K562 (cell line): ENCODE measurements at regions not wholly inside any gene's neighbourhood (a gene's known extent, or its start where the extent isn't known, plus 50 kb on each side); places are given as distances from the start of the nearest gene placed in this dataset.

Source experiments
- ATAC-seq: fragments of 200-7000 bp; cut with Tn5 transposase; 3 replicates; pipeline ENCODE4 v1.9.1; 2020; ENCODE audit warnings: moderate library complexity
- BruUV-seq: library from RNA; stranded (reverse); fragments of 400-500 nt; replicated peaks from 2 replicates; lab custom pipeline; 2021; lab: Mats Ljungman, UMichigan
- CTCF ChIA-PET: fragments of 300-600 bp; formaldehyde crosslinking; extraction: SDS; loops from one replicate; lab custom pipeline; 2021; ENCODE audit warnings: low intra/inter-chr PET ratio; lab: Yijun Ruan, JAX
- POLR2A ChIA-PET: fragments of 300-600, 350-650 bp; sonication (Branson Sonifier 250); formaldehyde crosslinking; extraction: SDS; loops from one replicate; lab custom pipeline; 2021; ENCODE audit warnings: antibody characterized with exemption, inconsistent platforms; lab: Yijun Ruan, JAX
- DNase-seq, 4 experiments: peaks; one replicate each; pipeline versions ENCODE4 v3.0.0 to v3.0.0-alpha.2; 2011 to 2018; ENCODE audit warnings: low spot score in 3 of 4, mixed read lengths in 3 of 4; ENCODE audit errors: extremely low read depth in 1 of 4
- FAIRE-seq: peaks from 2 replicates; lab custom pipeline; 2011; peaks lifted over from hg19 to GRCh38; lab: Jason Lieb, UNC
- H2AFZ ChIP-seq: 2 replicates; pipeline ENCODE4 v1.6.0; 2011; ENCODE audit warnings: low read depth, low read length, control low read depth, inconsistent platforms
- H3K27ac ChIP-seq: fragments of 200-600 bp; 3 replicates; pipeline ENCODE4 v1.8.0; 2011; ENCODE audit warnings: low read depth, mild to moderate bottlenecking, control low read depth, inconsistent platforms, low read length, moderate library complexity, mixed read lengths; ENCODE audit errors: extremely low read depth
- H3K27me3 ChIP-seq, 2 experiments: fragments of 300-600 bp in 1 of 2; 2 replicates in 1 of 2; 3 replicates in 1 of 2; pipeline versions ENCODE4 v1.6.0 to v1.8.0; 2011; ENCODE audit warnings: inconsistent platforms in 2 of 2, low read length in 2 of 2, mild to moderate bottlenecking in 1 of 2, mixed read lengths in 1 of 2, moderate library complexity in 1 of 2; ENCODE audit not compliant: control insufficient read depth in 2 of 2, insufficient read depth in 2 of 2
- H3K36me3 ChIP-seq: fragments of 300-600 bp; 3 replicates; pipeline ENCODE4 v1.8.0; 2011; ENCODE audit warnings: mild to moderate bottlenecking, low read length, inconsistent platforms; ENCODE audit not compliant: control insufficient read depth, insufficient read depth
- H3K4me1 ChIP-seq, 2 experiments: fragments of 200-600 bp in 1 of 2; replicated peaks in 1 of 2; 2 replicates in 1 of 2; 3 replicates in 1 of 2; pipeline versions ENCODE4 v1.5.1 to v1.8.0; 2011; ENCODE audit warnings: inconsistent platforms in 2 of 2, low read length in 2 of 2, mild to moderate bottlenecking in 1 of 2, mixed read lengths in 1 of 2, moderate library complexity in 1 of 2; ENCODE audit not compliant: control insufficient read depth in 2 of 2, insufficient read depth in 2 of 2
- H3K4me2 ChIP-seq: 2 replicates; pipeline ENCODE4 v1.6.1; 2011; ENCODE audit warnings: low read length, control low read depth, inconsistent platforms, mixed read lengths; ENCODE audit not compliant: insufficient read depth
- H3K4me3 ChIP-seq: fragments of 200-600 bp; sonication (generic), shearing (Covaris generic); 2 replicates; pipeline ENCODE4 v1.5.1; 2016; ENCODE audit warnings: control low read depth, inconsistent platforms
- H3K79me2 ChIP-seq: fragments of 200-600 bp; 3 replicates; pipeline ENCODE4 v1.8.0; 2011; ENCODE audit warnings: low read length, inconsistent platforms; ENCODE audit not compliant: control insufficient read depth, insufficient read depth
- H3K9ac ChIP-seq, 2 experiments: 2 replicates each; pipeline versions ENCODE4 v1.6.0 to v1.6.1; 2011; ENCODE audit warnings: low read depth in 2 of 2, low read length in 2 of 2, control low read depth in 1 of 2, inconsistent platforms in 1 of 2, mild to moderate bottlenecking in 1 of 2, mixed read lengths in 1 of 2; ENCODE audit not compliant: insufficient read depth in 1 of 2
- H3K9me1 ChIP-seq: one replicate; pipeline ENCODE4 v1.6.0; 2011; ENCODE audit warnings: inconsistent platforms, mild to moderate bottlenecking, low read length, moderate library complexity; ENCODE audit not compliant: control insufficient read depth, insufficient read depth
- H3K9me3 ChIP-seq: replicated peaks from 2 replicates; pipeline ENCODE4 v1.5.1; 2011; ENCODE audit warnings: low read depth, low read length, inconsistent platforms; ENCODE audit not compliant: control insufficient read depth, insufficient read depth
- H4K20me1 ChIP-seq: replicated peaks from 2 replicates; pipeline ENCODE4 v1.6.1; 2011; ENCODE audit warnings: low read length, inconsistent platforms, mixed read lengths; ENCODE audit not compliant: control insufficient read depth, insufficient read depth
- CHD4 ChIP-seq: fragments of 200-600 bp; sonication (generic); IDR thresholded peaks from 3 replicates; pipeline ENCODE4 v1.6.1; 2012; ENCODE audit warnings: low read depth, mild to moderate bottlenecking, mixed read lengths, low read length, inconsistent platforms; ENCODE audit not compliant: insufficient read depth, insufficient replicate concordance, poor library complexity, severe bottlenecking
- NFATC3 ChIP-seq: fragments of 450-650 bp; IDR thresholded peaks from 2 replicates; pipeline ENCODE4 v1.6.1; 2017; ENCODE audit warnings: mild to moderate bottlenecking
- RB1 ChIP-seq: fragments of 450-650 bp; IDR thresholded peaks from 2 replicates; pipeline ENCODE4 v1.6.1; 2017; ENCODE audit warnings: low read depth, mild to moderate bottlenecking
- RBM34 ChIP-seq: fragments of 200-400 bp; formaldehyde crosslinking; IDR thresholded peaks from 2 replicates; pipeline ENCODE4 v1.6.1; 2018; ENCODE audit warnings: low read length, borderline replicate concordance; ENCODE audit not compliant: insufficient read depth
- ZNF184 ChIP-seq: sonication (generic); formaldehyde crosslinking; IDR thresholded peaks from 2 replicates; pipeline ENCODE4 v1.5.0; 2020; ENCODE audit warnings: missing genetic modification reagents
- ZNF551 ChIP-seq: fragments of 250-450 bp; sonication (Bioruptor Pico); IDR thresholded peaks from 2 replicates; pipeline ENCODE4 v1.5.0; 2021; ENCODE audit warnings: mild to moderate bottlenecking, moderate library complexity
- ZNF764 ChIP-seq: fragments of 250-450 bp; sonication (Bioruptor Pico); IDR thresholded peaks from 2 replicates; pipeline ENCODE4 v1.4.0; 2020; ENCODE audit warnings: low read depth, mild to moderate bottlenecking, moderate library complexity
- ZNF830 ChIP-seq: fragments of 250-450 bp; sonication (Bioruptor Pico); IDR thresholded peaks from 2 replicates; pipeline ENCODE4 v1.5.0; 2021; ENCODE audit warnings: mild to moderate bottlenecking
- whole genome bisulfite sequencing: fragments of 100-300 bp; shearing (Covaris generic); methylation state at CpG from one replicate; pipeline ENCODE4 v1.1.6; 2016; ENCODE audit warnings: low coverage, mixed read lengths; ENCODE audit not compliant: insufficient coverage; ENCODE audit errors: missing lambda C conversion rate; 5-methylcytosine and 5-hydroxymethylcytosine counted together
- in situ Hi-C: fragments of 300-500 bp; cut with MboI; formaldehyde crosslinking; loops from 4 replicates; pipeline ENCODE4 v1.15.0; 2018; ENCODE audit warnings: inconsistent platforms, mixed read lengths
- intact Hi-C: fragments of 100-400 bp; cut with micrococcal nuclease; formaldehyde crosslinking; loops from 2 replicates; pipeline ENCODE4 v1.14.2; 2022
- TF ChIP-seq, protein P1 (sequence below): IDR thresholded peaks from 2 replicates; pipeline ENCODE4 v1.6.1; 2014; ENCODE audit warnings: antibody characterized with exemption
- TF ChIP-seq, protein P2 (sequence below): fragments of 450-650 bp; IDR thresholded peaks from one replicate; pipeline ENCODE4 v1.6.1; 2018; ENCODE audit warnings: mild to moderate bottlenecking, moderate library complexity; ENCODE audit not compliant: partially characterized antibody
- TF ChIP-seq, protein P3 (sequence below): fragments of 250-450 bp; sonication (Bioruptor Pico); IDR thresholded peaks from 2 replicates; pipeline ENCODE4 v1.4.0; 2020
- TF ChIP-seq, protein P4 (sequence below): fragments of 250-450 bp; sonication (Bioruptor Pico); IDR thresholded peaks from 2 replicates; pipeline ENCODE4 v1.8.0; 2022; ENCODE audit warnings: inconsistent platforms, mild to moderate bottlenecking, moderate library complexity, borderline replicate concordance

DNA sequence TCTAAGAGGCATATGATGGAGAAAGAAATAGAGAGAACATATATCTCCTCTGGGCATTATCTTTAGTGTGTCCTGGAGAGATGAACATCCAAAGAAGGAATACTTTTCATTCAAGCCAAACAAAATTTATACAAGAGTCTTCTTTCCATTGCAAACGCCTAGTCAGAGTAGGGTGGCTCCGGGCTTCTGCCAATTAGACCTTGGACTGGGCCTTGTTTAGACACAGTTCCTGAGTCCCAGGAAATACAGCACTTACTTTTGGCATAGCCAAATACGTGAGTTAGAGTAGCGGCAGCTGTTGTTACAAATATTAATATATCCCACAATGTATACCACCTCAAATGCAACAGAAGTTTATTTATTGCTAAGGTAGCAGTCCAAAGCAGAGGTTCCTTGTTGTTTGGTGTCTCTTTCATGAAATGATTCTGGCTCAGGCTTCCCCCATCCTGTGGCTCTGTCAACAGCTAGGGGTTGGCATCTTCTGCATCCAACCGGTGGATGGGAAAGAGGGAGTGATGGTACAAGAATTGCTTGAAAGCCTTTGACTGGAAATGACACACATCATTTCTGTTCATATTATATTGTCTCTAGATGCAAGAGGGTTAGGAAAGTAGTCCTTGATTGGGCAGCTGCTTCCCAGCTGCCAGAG lies 148.0 kb upstream of the SPACA1 start:
- ChIA-PET CTCF (no interaction called here), POLR2A (no interaction called here)
- no peaks in the 10 kb centered on the region for H3K9me1 ChIP-seq
- H2AFZ ChIP-seq, result no peak overlapping the region
- no peak for ATAC-seq
- WGBS, result 0% methylated on average over 5 of the region's 5 CpGs
- no peak overlapping the region for H3K4me3 ChIP-seq
- H4K20me1 ChIP-seq, result no peaks in the 10 kb centered on the region
- BruUV-seq, result no TSS peak
- TF ChIP-seq, protein P1, sequence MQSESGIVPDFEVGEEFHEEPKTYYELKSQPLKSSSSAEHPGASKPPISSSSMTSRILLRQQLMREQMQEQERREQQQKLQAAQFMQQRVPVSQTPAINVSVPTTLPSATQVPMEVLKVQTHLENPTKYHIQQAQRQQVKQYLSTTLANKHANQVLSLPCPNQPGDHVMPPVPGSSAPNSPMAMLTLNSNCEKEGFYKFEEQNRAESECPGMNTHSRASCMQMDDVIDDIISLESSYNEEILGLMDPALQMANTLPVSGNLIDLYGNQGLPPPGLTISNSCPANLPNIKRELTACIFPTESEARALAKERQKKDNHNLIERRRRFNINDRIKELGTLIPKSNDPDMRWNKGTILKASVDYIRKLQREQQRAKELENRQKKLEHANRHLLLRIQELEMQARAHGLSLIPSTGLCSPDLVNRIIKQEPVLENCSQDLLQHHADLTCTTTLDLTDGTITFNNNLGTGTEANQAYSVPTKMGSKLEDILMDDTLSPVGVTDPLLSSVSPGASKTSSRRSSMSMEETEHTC, result no peak
- TF ChIP-seq RB1 (no peak), ZNF764 (CRISPR knock-in tag) (no peak), ZNF830 (no peak), ZNF551 (CRISPR knock-in tag) (no peak), ZNF184 (no peak), CHD4 (no peak), NFATC3 (no peak), RBM34 (no peak)
- TF ChIP-seq, protein P2, sequence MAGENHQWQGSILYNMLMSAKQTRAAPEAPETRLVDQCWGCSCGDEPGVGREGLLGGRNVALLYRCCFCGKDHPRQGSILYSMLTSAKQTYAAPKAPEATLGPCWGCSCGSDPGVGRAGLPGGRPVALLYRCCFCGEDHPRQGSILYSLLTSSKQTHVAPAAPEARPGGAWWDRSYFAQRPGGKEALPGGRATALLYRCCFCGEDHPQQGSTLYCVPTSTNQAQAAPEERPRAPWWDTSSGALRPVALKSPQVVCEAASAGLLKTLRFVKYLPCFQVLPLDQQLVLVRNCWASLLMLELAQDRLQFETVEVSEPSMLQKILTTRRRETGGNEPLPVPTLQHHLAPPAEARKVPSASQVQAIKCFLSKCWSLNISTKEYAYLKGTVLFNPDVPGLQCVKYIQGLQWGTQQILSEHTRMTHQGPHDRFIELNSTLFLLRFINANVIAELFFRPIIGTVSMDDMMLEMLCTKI, result no peak
- TF ChIP-seq, protein P3, sequence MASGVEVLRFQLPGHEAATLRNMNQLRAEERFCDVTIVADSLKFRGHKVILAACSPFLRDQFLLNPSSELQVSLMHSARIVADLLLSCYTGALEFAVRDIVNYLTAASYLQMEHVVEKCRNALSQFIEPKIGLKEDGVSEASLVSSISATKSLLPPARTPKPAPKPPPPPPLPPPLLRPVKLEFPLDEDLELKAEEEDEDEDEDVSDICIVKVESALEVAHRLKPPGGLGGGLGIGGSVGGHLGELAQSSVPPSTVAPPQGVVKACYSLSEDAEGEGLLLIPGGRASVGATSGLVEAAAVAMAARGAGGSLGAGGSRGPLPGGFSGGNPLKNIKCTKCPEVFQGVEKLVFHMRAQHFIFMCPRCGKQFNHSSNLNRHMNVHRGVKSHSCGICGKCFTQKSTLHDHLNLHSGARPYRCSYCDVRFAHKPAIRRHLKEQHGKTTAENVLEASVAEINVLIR (CRISPR knock-in tag), result no peak
- TF ChIP-seq, protein P4, sequence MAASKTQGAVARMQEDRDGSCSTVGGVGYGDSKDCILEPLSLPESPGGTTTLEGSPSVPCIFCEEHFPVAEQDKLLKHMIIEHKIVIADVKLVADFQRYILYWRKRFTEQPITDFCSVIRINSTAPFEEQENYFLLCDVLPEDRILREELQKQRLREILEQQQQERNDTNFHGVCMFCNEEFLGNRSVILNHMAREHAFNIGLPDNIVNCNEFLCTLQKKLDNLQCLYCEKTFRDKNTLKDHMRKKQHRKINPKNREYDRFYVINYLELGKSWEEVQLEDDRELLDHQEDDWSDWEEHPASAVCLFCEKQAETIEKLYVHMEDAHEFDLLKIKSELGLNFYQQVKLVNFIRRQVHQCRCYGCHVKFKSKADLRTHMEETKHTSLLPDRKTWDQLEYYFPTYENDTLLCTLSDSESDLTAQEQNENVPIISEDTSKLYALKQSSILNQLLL (CRISPR knock-in tag), result no peak
- H3K9ac ChIP-seq, result no peak overlapping the region
- in situ Hi-C loops (no loop called here), intact Hi-C loops (no loop called here)
- H3K27ac ChIP-seq, result no peak overlapping the region
- H3K36me3 ChIP-seq, result no peaks in the 10 kb centered on the region
- FAIRE-seq, result no peak
- no peaks in the 10 kb centered on the region for H3K79me2 ChIP-seq
- no peak overlapping the region for H3K4me2 ChIP-seq
- no peaks in the 10 kb centered on the region for H3K9me3 ChIP-seq
- H3K27me3 ChIP-seq, result no peaks in the 10 kb centered on the region
- no peak for DNase-seq
- no peaks in the 10 kb centered on the region for H3K4me1 ChIP-seq
